ENCODE measurements at regions not wholly inside any gene's neighbourhood (a gene's known extent, or its start where the extent isn't known, plus 50 kb on each side); places are given as distances from the start of the nearest gene placed in this dataset.

- TF ChIP-seq TSHZ1 (tag by site-specific recombination; IDR thresholded peaks at IDR 0.05; ENCODE audit: borderline replicate concordance) (no peak), ZNF639 (tag by site-specific recombination; IDR thresholded peaks at IDR 0.05) (no peak)
Measured at GRCh38 chr18:28791101-28791500, 614.2 kb upstream of the CDH2 start (continued).

- no peak for TF ChIP-seq ZNF530 (tag by site-specific recombination; IDR thresholded peaks at IDR 0.05; ENCODE audit: low read depth)
- TF ChIP-seq, protein P1, sequence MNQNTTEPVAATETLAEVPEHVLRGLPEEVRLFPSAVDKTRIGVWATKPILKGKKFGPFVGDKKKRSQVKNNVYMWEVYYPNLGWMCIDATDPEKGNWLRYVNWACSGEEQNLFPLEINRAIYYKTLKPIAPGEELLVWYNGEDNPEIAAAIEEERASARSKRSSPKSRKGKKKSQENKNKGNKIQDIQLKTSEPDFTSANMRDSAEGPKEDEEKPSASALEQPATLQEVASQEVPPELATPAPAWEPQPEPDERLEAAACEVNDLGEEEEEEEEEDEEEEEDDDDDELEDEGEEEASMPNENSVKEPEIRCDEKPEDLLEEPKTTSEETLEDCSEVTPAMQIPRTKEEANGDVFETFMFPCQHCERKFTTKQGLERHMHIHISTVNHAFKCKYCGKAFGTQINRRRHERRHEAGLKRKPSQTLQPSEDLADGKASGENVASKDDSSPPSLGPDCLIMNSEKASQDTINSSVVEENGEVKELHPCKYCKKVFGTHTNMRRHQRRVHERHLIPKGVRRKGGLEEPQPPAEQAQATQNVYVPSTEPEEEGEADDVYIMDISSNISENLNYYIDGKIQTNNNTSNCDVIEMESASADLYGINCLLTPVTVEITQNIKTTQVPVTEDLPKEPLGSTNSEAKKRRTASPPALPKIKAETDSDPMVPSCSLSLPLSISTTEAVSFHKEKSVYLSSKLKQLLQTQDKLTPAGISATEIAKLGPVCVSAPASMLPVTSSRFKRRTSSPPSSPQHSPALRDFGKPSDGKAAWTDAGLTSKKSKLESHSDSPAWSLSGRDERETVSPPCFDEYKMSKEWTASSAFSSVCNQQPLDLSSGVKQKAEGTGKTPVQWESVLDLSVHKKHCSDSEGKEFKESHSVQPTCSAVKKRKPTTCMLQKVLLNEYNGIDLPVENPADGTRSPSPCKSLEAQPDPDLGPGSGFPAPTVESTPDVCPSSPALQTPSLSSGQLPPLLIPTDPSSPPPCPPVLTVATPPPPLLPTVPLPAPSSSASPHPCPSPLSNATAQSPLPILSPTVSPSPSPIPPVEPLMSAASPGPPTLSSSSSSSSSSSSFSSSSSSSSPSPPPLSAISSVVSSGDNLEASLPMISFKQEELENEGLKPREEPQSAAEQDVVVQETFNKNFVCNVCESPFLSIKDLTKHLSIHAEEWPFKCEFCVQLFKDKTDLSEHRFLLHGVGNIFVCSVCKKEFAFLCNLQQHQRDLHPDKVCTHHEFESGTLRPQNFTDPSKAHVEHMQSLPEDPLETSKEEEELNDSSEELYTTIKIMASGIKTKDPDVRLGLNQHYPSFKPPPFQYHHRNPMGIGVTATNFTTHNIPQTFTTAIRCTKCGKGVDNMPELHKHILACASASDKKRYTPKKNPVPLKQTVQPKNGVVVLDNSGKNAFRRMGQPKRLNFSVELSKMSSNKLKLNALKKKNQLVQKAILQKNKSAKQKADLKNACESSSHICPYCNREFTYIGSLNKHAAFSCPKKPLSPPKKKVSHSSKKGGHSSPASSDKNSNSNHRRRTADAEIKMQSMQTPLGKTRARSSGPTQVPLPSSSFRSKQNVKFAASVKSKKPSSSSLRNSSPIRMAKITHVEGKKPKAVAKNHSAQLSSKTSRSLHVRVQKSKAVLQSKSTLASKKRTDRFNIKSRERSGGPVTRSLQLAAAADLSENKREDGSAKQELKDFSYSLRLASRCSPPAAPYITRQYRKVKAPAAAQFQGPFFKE (tag by site-specific recombination; IDR thresholded peaks at IDR 0.05; ENCODE audit: borderline replicate concordance), result no peak
- TF ChIP-seq ZNF510 (tag by site-specific recombination; IDR thresholded peaks at IDR 0.05; ENCODE audit: insufficient replicate concordance), result no peak
- no peak for TF ChIP-seq OVOL3 (tag by site-specific recombination; IDR thresholded peaks at IDR 0.05)
- TF ChIP-seq ZNF623 (tag by site-specific recombination; IDR thresholded peaks at IDR 0.05), result no peak
- TF ChIP-seq ZNF596 (tag by site-specific recombination; IDR thresholded peaks at IDR 0.05), result no peak
- no peak for TF ChIP-seq ZNF768 (tag by site-specific recombination; IDR thresholded peaks at IDR 0.05)
- TF ChIP-seq ZNF114 (tag by site-specific recombination; IDR thresholded peaks at IDR 0.05), result no peak
- TF ChIP-seq ZBTB26 (tag by site-specific recombination; optimal IDR thresholded peaks at IDR 0.05), result no peak
- no peak for TF ChIP-seq ZBTB10 (tag by site-specific recombination; IDR thresholded peaks at IDR 0.05)
- no peak for TF ChIP-seq ZNF639 (tag by site-specific recombination; IDR thresholded peaks at IDR 0.05)
- TF ChIP-seq ZNF335 (tag by site-specific recombination; conservative IDR thresholded peaks at IDR 0.05), result no peak
- no peaks in the 10 kb centered on the region for H3K4me1 ChIP-seq (ENCODE audit: control insufficient read depth, insufficient read depth, low read length)
- CTCF ChIA-PET, result interaction anchor here (0.6 kb wide), 1 partner anchor 170 kb away, joined by 3 read pairs; no protein-coding TSS in a partner anchor
Measured at GRCh38 chr18:28789502-28789901, 612.6 kb upstream of the CDH2 start.

More at GRCh38 chr18:28789502-28789901, 612.6 kb upstream of the CDH2 start:
- POLR2A ChIA-PET, result no interaction called here
- H3K9me3 ChIP-seq (ENCODE audit: control insufficient read depth, insufficient read depth, low read depth, low read length), result no peaks in the 10 kb centered on the region
- H3K4me3 ChIP-seq (ENCODE audit: low read depth, low read length), result no peak overlapping the region
- H3K27ac ChIP-seq (ENCODE audit: extremely low read depth, low read depth, low read length), result no peak overlapping the region
- H3K36me3 ChIP-seq (ENCODE audit: control insufficient read depth in 2 of 2, insufficient read depth in 1 of 2, low read length in 2 of 2), result no peaks in the 10 kb centered on the region
